GM12878 (cell line): ENCODE measurements at regions not wholly inside any gene's neighbourhood (a gene's known extent, or its start where the extent isn't known, plus 50 kb on each side); places are given as distances from the start of the nearest gene placed in this dataset.

Source experiments
- ATAC-seq: fragments of 200-7000 bp; cut with Tn5 transposase; 3 replicates; pipeline ENCODE4 v1.9.1; 2020; ENCODE audit warnings: mild to moderate bottlenecking, moderate library complexity
- BruUV-seq: library from RNA; stranded (reverse); fragments of 400-500 nt; replicated peaks from 2 replicates; lab custom pipeline; 2021; lab: Mats Ljungman, UMichigan
- CTCF ChIA-PET: fragments of 300-600 bp; sonication (Branson Sonifier 250); formaldehyde crosslinking; extraction: SDS; loops from one replicate; lab custom pipeline; 2021; ENCODE audit warnings: inconsistent platforms; lab: Yijun Ruan, JAX
- POLR2A ChIA-PET: fragments of 350-600 bp; formaldehyde crosslinking; extraction: SDS; loops from one replicate; lab custom pipeline; 2021; ENCODE audit warnings: inconsistent platforms; lab: Charles Lee
- RAD21 ChIA-PET: fragments of 300-600 bp; sonication (Branson Sonifier 250); formaldehyde crosslinking; loops from one replicate; lab custom pipeline; 2023; ENCODE audit warnings: antibody characterized with exemption; ENCODE audit not compliant: unreplicated experiment; lab: Charles Lee
- SMC1A ChIA-PET: fragments of 300-600 bp; sonication (Branson Sonifier 250); formaldehyde crosslinking; loops from one replicate; lab custom pipeline; 2023; ENCODE audit not compliant: unreplicated experiment, uncharacterized antibody; lab: Charles Lee
- DNase-seq: peaks from one replicate; pipeline ENCODE4 v3.0.0-alpha.2; 2011; ENCODE audit warnings: low read depth, low spot score
- FAIRE-seq: peaks from 3 replicates; lab custom pipeline; 2011; peaks lifted over from hg19 to GRCh38; lab: Jason Lieb, UNC
- H2AFZ ChIP-seq: 2 replicates; pipeline ENCODE4 v1.6.0; 2011; ENCODE audit warnings: low read depth, low read length, control low read depth; ENCODE audit not compliant: control insufficient read depth
- H3K27ac ChIP-seq: 2 replicates; pipeline ENCODE4 v1.5.1; 2011; ENCODE audit warnings: control low read depth; ENCODE audit not compliant: control insufficient read depth, insufficient read depth
- H3K27me3 ChIP-seq, 2 experiments: replicated peaks in 1 of 2; 2 replicates each; pipeline versions ENCODE4 v1.6.0 to v1.6.1; 2011; ENCODE audit warnings: low read length in 1 of 2; ENCODE audit not compliant: control insufficient read depth in 2 of 2, insufficient read depth in 2 of 2
- H3K36me3 ChIP-seq, 2 experiments: 2 replicates each; pipeline ENCODE4 v1.5.1; 2011; ENCODE audit warnings: low read length in 1 of 2; ENCODE audit not compliant: control insufficient read depth in 2 of 2, insufficient read depth in 2 of 2
- H3K4me1 ChIP-seq: 2 replicates; pipeline ENCODE4 v1.6.1; 2011; ENCODE audit warnings: mild to moderate bottlenecking, low read length, moderate library complexity, mixed read lengths; ENCODE audit not compliant: control insufficient read depth, insufficient read depth
- H3K4me2 ChIP-seq: 2 replicates; pipeline ENCODE4 v1.6.0; 2011; ENCODE audit warnings: control low read depth; ENCODE audit not compliant: control insufficient read depth, insufficient read depth
- H3K4me3 ChIP-seq: fragments of 200-600 bp; sonication (generic); 2 replicates; pipeline ENCODE4 v1.5.1; 2016
- H3K79me2 ChIP-seq: 2 replicates; pipeline ENCODE4 v1.6.0; 2011; ENCODE audit warnings: low read length; ENCODE audit not compliant: control insufficient read depth, insufficient read depth
- H3K9ac ChIP-seq: 2 replicates; pipeline ENCODE4 v1.8.0; 2011; ENCODE audit warnings: low read length, control low read depth, mixed read lengths; ENCODE audit not compliant: control insufficient read depth, insufficient read depth
- H3K9me3 ChIP-seq: replicated peaks from 3 replicates; pipeline ENCODE4 v1.5.1; 2011; ENCODE audit warnings: mild to moderate bottlenecking, low read length; ENCODE audit not compliant: control insufficient read depth, insufficient read depth
- H4K20me1 ChIP-seq: 2 replicates; pipeline ENCODE4 v1.6.0; 2011; ENCODE audit not compliant: control insufficient read depth, insufficient read depth
- ATF7 ChIP-seq: fragments of 450-650 bp; IDR thresholded peaks from 2 replicates; pipeline ENCODE4 v1.6.1; 2016; ENCODE audit warnings: low read depth, mild to moderate bottlenecking
- BHLHE40 ChIP-seq, 2 experiments: fragments of 450-650 bp in 1 of 2; IDR thresholded peaks; 2 replicates each; pipeline ENCODE4 v1.6.1; 2011 to 2017; ENCODE audit warnings: low read depth in 2 of 2, borderline replicate concordance in 1 of 2, improper control_type of control experiment in 1 of 2, low read length in 1 of 2, mild to moderate bottlenecking in 1 of 2
- CBX5 ChIP-seq: sonication (generic); IDR thresholded peaks from 2 replicates; pipeline ENCODE4 v1.6.1; 2016; ENCODE audit warnings: low read depth, moderate library complexity, mild to moderate bottlenecking, inconsistent platforms
- CEBPB ChIP-seq, 2 experiments: fragments of 150-350 bp in 1 of 2; IDR thresholded peaks; 2 replicates each; pipeline ENCODE4 v1.6.1; 2012 to 2014; ENCODE audit warnings: low read depth in 2 of 2, low read length in 2 of 2, borderline replicate concordance in 1 of 2, inconsistent platforms in 1 of 2
- CHD1 ChIP-seq: IDR thresholded peaks from 2 replicates; pipeline ENCODE4 v1.6.1; 2012; ENCODE audit warnings: low read depth, low read length, improper control_type of control experiment
- CREB1 ChIP-seq: IDR thresholded peaks from 2 replicates; pipeline ENCODE4 v1.6.1; 2012; ENCODE audit warnings: low read depth, mild to moderate bottlenecking, inconsistent platforms
- EP300 ChIP-seq, 2 experiments: fragments of 150-350 bp in 1 of 2; IDR thresholded peaks; 2 replicates each; pipeline ENCODE4 v1.6.1; 2011 to 2012; ENCODE audit warnings: low read depth in 2 of 2, low read length in 2 of 2, borderline replicate concordance in 1 of 2, improper control_type of control experiment in 1 of 2, inconsistent platforms in 1 of 2; ENCODE audit not compliant: control insufficient read depth in 1 of 2
- MTA2 ChIP-seq: fragments of 450-650 bp; IDR thresholded peaks from 2 replicates; pipeline ENCODE4 v1.6.1; 2016; ENCODE audit warnings: low read depth, mild to moderate bottlenecking, moderate library complexity
- NFYB ChIP-seq: IDR thresholded peaks from 2 replicates; pipeline ENCODE4 v1.6.1; 2011; ENCODE audit warnings: low read depth, mild to moderate bottlenecking, low read length, improper control_type of control experiment, moderate library complexity; ENCODE audit not compliant: insufficient read depth
- NR2C1 ChIP-seq: fragments of 450-650 bp; IDR thresholded peaks from 2 replicates; pipeline ENCODE4 v1.6.1; 2017; ENCODE audit warnings: antibody characterized with exemption, mild to moderate bottlenecking, moderate library complexity
- PKNOX1 ChIP-seq: fragments of 450-650 bp; IDR thresholded peaks from 2 replicates; pipeline ENCODE4 v1.6.1; 2016; ENCODE audit warnings: mild to moderate bottlenecking
- RAD21 ChIP-seq: IDR thresholded peaks from 2 replicates; pipeline ENCODE4 v1.6.1; 2011; ENCODE audit warnings: mild to moderate bottlenecking, low read depth, low read length, moderate library complexity; ENCODE audit not compliant: insufficient read depth
- RUNX3 ChIP-seq: IDR thresholded peaks from 2 replicates; pipeline ENCODE4 v1.6.1; 2012; ENCODE audit warnings: low read length, inconsistent platforms
- TARDBP ChIP-seq: IDR thresholded peaks from 2 replicates; pipeline ENCODE4 v1.6.1; 2016; ENCODE audit warnings: borderline replicate concordance
- TCF3 ChIP-seq: IDR thresholded peaks from 2 replicates; pipeline ENCODE4 v1.6.1; 2012; ENCODE audit warnings: low read depth, mild to moderate bottlenecking, low read length, borderline replicate concordance; ENCODE audit not compliant: insufficient read depth
- YBX1 ChIP-seq: fragments of 450-650 bp; IDR thresholded peaks from 2 replicates; pipeline ENCODE4 v1.6.1; 2016; ENCODE audit warnings: antibody characterized with exemption
- WGBS: methylation state at CpG from one replicate; pipeline ENCODE4 v1.1.6; 2016; ENCODE audit warnings: low lambda C conversion rate; ENCODE audit not compliant: insufficient replicate concordance, insufficient coverage; ENCODE audit errors: missing lambda C conversion rate; 5-methylcytosine and 5-hydroxymethylcytosine counted together
- in situ Hi-C: fragments of 300-500 bp; cut with MboI; formaldehyde crosslinking; loops from 9 replicates; pipeline ENCODE4 v1.14.3; 2018; ENCODE audit warnings: mixed read lengths
- intact Hi-C: fragments of 100-400 bp; cut with micrococcal nuclease; formaldehyde crosslinking; loops from one replicate; pipeline ENCODE4 v1.14.2; 2022; ENCODE audit not compliant: unreplicated experiment

- FAIRE-seq: no peak
Measured at GRCh38 chr15:57820119-57820518, 113.6 kb downstream of the POLR2M start.

More at GRCh38 chr15:57820119-57820518, 113.6 kb downstream of the POLR2M start:
- Histone ChIP-seq H3K4me2 (no peak overlapping the region), H3K27ac (no peak overlapping the region), H3K27me3 (no peaks in the 10 kb centered on the region; a peak in 1 of 4 replicates), H3K4me1 (no peaks in the 10 kb centered on the region), H3K9ac (no peak overlapping the region), H3K9me3 (no peaks in the 10 kb centered on the region), H3K4me3 (no peak overlapping the region), H4K20me1 (no peaks in the 10 kb centered on the region), H2AFZ (no peak overlapping the region), H3K36me3 (no peaks in the 10 kb centered on the region), H3K79me2 (no peaks in the 10 kb centered on the region)
- ATAC-seq: no peak
- DNase-seq: no peak
- ChIA-PET POLR2A (no interaction called here), RAD21 (no interaction called here), CTCF (no interaction called here), SMC1A (no interaction called here)
- BruUV-seq: no TSS peak
- 0% methylated on average over 2 of the region's 2 CpGs for WGBS
- intact Hi-C loops: no loop called here
- in situ Hi-C loops: no loop called here
- no peak for TF ChIP-seq EP300 (IDR thresholded peaks at IDR 0.05; ENCODE audit: borderline replicate concordance in 1 of 2, control insufficient read depth in 1 of 2, low read depth in 2 of 2, low read length in 2 of 2)
- no peak for TF ChIP-seq RUNX3
- no peak for TF ChIP-seq PKNOX1
- no peak for TF ChIP-seq YBX1
- TF ChIP-seq NR2C1: no peak
- TF ChIP-seq TCF3: no peak
- no peak for TF ChIP-seq NFYB
- no peak for TF ChIP-seq MTA2
- no peak for TF ChIP-seq BHLHE40 (IDR thresholded peaks at IDR 0.05; ENCODE audit: borderline replicate concordance in 1 of 2, low read depth in 2 of 2, low read length in 1 of 2)
- no peak for TF ChIP-seq CREB1
- no peak for TF ChIP-seq CEBPB (IDR thresholded peaks at IDR 0.05; ENCODE audit: borderline replicate concordance in 1 of 2, low read depth in 2 of 2, low read length in 2 of 2)
- TF ChIP-seq ATF7: no peak
- TF ChIP-seq CHD1: no peak
- no peak for TF ChIP-seq CBX5
- no peak for TF ChIP-seq TARDBP
- no peak for TF ChIP-seq RAD21
